A172 (cell line): ENCODE measurements at regions not wholly inside any gene's neighbourhood (a gene's known extent, or its start where the extent isn't known, plus 50 kb on each side); places are given as distances from the start of the nearest gene placed in this dataset.
"Not testable (repeated sequence)": the region's sequence is repeated elsewhere in the genome, so short reads cannot be mapped to it uniquely, and the experiment has no call there.

Experiments
- DNase-seq: peaks from one replicate; pipeline ENCODE4 v3.0.0-alpha.2; 2015; ENCODE audit warnings: low spot score

DNA sequence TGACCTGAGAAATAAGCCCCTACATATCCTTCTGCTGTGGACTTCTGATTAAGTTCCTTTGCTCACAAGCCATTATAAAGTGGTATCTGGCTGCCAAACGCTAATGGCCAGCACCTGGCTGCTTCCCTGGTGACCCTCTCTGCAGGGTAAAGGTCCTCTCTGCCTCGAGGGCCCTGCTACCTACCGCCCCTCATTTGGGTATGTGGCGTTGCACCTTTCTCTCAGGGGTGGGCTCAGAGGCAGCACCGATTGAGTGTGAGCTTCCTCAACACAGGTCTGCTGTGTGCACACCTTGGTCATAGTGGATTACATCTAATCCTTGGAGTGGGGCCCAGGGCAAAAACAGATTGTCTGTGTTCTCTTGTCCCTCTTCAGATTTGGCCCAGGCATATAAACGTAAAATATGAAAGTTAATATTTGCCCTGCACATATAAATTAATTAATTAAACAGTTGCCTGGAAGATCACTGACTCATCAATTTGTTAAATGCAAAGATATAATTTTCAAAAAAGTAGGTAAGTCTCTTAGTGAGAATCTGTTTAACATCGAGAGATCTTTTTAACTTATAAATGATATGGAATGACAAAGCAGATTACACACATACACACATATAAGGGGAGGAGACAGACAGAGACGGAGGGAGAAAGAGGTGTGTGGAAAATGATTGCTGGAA lies 174.5 kb upstream of the SMIM31 start:
- DNase-seq = no peak

DNA sequence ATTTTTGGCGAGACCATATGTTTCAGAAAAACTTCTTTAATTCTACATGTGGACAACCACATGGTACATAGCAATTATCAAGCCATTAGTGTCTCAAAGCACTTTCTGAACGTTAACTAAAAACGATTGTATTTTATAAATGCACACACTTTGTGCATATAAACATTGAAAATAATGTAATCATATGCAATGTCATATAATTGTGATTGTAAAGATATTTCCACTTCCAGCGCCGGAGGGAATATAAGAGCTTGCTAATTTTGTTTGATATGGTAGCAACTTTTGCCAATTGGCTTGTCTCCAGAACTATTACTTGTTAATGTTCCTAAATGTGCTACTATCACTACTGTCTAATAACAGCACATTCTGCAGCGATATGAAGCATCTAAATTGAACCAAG lies 162.3 kb upstream of the SMIM31 start:
- DNase-seq = no peak

- DNase-seq = no peak
Measured at GRCh38 chr4:164595751-164596150, 158.2 kb upstream of the SMIM31 start.

DNA sequence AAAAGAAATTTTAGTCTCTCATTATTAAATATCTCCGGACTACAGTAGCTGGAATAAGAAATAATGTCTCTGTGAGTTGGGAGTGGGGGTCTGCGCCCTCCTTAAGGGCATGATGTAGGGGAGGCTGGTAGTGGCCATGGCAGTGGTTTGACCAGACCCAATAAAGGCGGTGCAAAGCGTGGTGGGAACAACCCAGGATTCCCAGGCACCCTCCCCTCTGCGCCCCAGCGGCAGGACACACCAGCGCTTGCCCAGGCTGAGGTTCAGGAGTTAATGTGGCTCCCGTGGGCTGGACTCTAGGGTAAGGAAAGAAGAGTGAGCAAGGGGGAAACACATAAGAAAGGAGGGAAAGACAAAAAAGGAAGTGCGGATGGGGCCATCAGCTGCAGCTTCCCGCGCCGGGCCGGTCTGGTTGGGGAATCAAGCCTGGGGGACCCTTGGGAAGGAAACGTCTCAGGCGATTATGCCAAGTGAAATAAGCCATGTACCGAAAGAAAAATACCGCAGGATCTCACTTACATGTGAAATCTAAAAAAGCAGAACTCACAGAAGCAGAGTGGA lies 157.5 kb upstream of the SMIM31 start:
- DNase-seq = no peak

- DNase-seq = no peak
Measured at GRCh38 chr4:164596927-164597326, 157.0 kb upstream of the SMIM31 start.

DNA sequence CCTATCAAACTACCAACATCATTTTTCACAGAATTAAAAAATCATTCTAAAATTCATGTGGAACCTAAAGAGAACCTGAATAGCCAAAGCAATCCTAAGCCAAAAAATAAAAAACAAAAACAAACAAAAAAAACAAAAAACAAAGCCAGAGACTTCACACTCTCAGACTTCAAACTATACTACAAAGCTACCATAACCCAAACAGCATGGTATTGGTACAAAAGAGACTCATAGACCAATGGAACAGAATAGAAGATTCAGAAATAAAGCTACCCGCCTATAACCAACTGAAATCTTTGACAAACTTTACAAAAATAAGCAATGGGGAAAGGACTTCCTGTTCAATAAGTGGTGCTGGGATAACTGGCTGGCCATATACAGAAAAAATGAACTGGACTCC lies 152.3 kb upstream of the SMIM31 start:
- no peak for DNase-seq

DNA sequence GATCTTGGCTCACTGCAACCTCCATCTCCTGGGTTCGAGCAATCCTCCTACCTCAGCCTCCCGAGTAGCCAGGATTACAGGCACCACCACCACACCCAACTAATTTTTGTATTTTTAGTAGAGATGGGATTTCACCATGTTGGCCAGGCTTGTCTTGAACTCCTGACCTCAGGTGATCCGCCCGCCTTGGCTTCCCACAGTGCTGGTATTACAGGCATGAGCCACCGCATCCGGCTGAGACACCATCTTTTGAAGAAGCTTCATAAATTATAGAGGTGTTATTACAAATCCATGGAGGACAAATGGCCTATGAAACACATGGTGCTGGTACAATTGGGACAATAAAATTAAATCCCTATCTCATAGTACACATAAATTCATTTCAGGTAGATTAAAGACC lies 148.1 kb upstream of the SMIM31 start:
- DNase-seq = not testable (repeated sequence)

DNA sequence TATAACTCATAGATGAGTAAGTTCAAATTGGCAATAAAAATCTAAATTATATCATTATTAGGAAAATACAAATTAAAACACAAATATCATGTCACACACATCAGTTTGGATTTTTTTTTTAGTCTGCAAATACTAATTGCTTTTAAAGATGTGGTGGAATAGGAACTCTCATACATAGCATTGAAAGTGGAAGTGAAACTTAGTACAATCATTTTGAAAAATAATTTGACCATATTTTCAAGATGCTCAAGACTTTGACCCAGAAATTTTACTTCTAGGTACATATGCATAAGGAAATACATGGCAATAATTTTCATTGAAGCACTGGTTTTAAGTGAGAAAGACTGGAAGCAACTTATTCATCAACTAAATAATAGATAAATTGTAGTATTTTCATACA lies 147.5 kb upstream of the SMIM31 start:
- no peak for DNase-seq

GRCh38 chr4:164613256-164613655 lies 140.7 kb upstream of the SMIM31 start:
- no peak for DNase-seq

DNA sequence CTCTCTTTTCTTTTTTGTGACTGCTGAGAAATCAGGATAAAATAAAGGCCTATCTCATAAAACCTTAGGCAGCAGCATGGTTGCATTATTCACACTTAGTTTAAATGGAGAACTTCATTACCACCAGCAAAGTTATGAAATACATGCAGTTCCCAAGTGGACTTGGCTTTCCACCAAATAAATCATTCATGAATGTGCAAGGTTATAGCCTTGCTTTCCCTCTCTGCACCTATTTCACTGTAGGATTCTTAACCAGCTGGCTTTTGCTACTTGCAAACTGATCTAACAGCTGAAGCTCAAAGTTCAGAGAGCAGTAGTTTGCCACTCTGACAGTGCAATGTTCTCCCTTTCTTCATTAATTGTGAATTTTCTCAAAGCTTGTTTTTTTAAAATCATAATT lies 140.1 kb upstream of the SMIM31 start:
- DNase-seq = no peak

GRCh38 chr4:164614329-164614728 lies 139.6 kb upstream of the SMIM31 start:
- no peak for DNase-seq

DNA sequence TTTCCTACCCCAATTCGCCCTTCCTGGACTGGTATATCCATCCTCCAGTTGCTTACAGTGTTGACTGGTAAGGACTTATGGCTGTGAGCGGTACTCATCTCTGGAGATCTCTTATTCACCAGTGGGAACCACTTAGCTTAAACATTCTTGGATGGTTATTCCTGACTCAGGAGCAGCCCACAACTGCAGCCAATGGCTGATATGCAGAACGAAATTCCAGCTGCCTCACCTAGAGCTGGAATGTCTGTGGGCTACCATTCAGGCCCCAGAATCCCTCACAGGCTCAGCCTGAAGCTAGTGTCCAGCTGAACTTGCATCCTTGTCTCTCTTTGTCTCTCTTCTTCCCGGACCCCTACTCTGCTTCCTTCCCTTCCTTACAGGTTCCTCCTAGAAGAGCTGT lies 138.9 kb upstream of the SMIM31 start:
- DNase-seq = peak; percentile 2

DNA sequence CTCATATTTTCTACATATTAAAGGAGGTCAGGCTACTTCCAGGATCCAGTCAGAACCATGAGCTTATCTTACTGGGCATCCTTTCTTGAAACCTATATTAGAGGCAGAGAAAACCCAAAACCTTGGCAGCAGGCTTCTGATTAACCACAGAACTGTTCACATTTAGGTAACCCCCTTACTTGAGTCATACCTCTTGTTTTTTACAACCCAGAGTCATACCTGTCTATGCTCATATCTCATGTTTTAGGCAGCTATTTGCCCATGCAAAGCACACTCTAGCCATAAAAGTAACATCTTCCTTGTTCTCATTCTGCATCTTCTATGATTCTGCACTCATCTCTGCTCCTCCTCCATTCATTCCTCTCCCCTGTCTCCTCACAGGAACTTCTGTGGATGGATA lies 138.0 kb upstream of the SMIM31 start:
- DNase-seq = no peak

DNA sequence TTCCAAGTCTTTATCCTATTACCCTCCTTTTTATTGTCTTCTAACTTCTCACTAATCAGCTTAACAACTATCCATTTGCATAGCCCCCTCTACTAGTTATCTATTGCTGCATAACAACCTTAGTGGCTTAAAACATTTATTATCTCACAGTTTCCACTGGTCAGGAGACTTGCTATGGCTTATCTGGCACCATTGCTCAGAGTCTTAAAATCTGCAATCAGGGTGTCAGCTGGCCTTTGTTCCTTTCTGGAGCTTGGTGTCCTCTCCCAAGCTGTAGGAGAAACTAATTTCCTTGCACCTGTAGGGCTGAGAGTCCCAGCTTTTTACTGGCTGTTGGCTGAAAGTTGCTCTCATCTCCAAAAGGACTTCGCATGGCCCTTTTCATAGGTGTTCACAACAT lies 137.0 kb upstream of the SMIM31 start:
- DNase-seq = no peak

GRCh38 chr4:164617426-164617825 lies 136.5 kb upstream of the SMIM31 start:
- DNase-seq = no peak

DNA sequence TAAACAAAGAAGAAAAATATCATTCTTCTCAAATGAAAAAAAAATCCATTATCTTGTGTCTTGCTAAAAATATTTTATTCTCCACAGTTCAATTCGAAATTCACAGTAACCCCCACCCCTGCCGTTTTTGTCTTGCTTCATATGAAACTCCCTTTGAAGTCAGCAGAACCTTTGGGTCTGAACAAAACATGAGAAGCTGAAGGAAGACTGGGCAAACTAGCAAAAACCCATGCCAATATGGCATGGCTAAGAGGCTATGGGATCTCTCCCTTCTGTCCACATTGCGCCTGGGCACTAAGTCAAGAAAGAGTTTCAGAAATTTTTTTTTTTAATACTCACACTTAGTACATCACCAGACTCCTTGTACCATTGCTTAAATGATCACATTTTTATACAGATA lies 136.0 kb upstream of the SMIM31 start:
- no peak for DNase-seq

DNA sequence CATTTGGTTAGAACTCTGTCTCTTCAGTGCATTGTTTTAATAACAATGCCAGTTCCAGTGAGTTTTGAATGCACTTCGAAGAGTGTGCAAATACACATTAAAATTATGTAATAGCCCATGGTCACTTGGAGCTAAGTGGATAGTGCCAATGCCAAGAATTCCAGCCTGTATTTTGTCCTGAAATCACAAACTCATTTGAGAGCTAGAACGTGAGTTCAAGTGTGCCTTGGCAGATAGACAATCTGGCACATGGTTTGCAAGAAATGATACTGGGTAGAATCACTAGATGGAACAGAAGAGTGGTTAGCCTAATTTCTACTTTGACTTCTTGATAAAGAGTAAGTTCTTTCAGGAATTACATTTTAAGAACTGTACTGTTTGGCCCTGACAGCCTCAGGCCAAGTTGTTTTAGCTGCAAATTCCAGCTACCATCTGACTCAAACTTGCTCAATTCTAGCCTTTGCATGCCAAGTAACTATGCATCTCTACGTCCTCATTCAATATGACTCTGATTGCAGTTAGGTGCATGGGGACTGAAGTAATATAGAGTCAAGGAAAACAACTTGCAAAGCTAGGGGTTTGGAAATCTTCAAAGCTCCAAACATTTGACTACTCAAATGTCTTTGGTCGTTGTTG lies 131.9 kb upstream of the SMIM31 start:
- DNase-seq = no peak

DNA sequence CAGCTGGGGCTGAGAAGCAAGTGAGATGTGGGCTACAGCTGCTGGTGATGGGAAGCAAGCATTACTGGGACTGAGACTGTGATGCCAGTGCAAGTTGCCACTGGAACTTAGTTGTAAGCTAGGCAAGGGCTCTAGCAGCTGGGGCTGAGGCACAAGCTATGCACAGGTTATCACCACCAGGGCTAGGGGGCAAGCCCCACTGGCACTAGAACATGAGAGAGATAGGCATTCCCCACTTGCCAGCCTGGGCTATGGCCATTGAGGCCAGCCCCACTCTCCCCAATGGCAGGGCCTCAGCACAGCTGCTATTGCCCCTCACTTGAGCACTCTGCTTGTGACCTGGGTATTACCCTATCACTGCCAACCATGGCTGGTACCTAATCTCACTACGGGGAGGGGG lies 130.8 kb upstream of the SMIM31 start:
- DNase-seq = no peak

DNA sequence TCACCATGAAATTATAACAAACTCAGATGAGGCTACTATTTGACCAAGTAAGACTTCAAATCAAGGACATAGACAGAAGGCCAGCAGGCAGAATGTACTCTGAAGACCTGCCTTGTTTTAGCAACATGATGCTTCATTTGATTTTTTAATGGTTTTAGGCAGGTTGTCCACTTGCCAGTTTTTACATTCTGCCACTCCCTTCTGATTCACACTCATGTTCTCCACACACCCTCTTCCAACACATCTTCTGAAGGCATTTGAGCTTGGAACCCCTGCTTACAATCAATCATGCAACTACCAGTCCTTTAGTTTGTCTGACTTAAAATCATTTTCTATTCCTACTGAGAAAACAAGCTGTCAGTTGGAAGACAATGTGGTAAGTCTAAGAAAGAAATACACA lies 114.9 kb upstream of the SMIM31 start:
- no peak for DNase-seq

- peak; percentile 89 for DNase-seq
Measured at GRCh38 chr4:164648151-164648848, 105.6 kb upstream of the SMIM31 start.

DNA sequence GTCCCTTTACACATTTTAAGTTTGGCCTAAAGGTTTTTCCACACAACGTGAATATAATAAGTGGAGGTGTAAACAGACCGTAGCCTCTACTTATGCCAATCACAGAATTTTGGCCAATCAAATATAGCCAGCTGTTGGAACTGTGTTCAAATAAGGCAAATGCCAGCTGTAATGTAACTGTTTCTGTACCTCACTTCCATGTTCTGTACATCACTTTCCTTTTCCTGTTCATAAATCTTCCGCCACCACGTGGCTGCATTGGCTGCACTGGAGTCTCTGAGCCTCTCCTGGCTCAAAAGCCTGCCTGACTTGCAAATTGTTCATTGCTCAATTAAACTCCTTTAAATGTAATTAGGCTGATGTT lies 105.1 kb upstream of the SMIM31 start:
- peak; percentile 3 for DNase-seq

DNA sequence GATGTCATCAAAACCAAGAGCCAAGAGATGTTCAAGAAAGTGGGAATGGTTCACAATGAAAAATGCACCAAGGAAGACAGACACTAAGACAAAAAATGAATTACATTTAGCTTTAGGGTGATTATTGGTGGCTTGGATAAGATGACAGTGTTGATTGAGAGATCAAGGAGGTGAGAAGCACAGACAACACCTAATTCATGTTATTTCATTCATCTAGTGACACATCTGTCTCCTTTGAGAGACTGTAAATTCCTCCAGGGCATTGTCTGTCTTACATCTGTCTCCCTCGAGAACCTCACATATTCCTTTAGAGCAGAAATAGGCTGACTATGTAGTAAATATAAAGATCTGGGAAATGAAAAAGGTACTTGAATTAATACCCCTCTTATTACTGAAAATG lies 94.2 kb upstream of the SMIM31 start:
- no peak for DNase-seq

- not testable (repeated sequence) for DNase-seq
Measured at GRCh38 chr4:164676152-164676551, 77.8 kb upstream of the SMIM31 start.
